HT-29 (cell line): ENCODE measurements at regions not wholly inside any gene's neighbourhood (a gene's known extent, or its start where the extent isn't known, plus 50 kb on each side); places are given as distances from the start of the nearest gene placed in this dataset.

Experiments used
- DNase-seq: peaks from one replicate; pipeline ENCODE4 v3.0.0-alpha.2; 2015; ENCODE audit warnings: low spot score

- DNase-seq = no peak
Observed at GRCh38 chr11:86726770-86727504, 54.5 kb upstream of the ME3 start.

- peak; percentile 21 for DNase-seq
Observed at GRCh38 chr11:86726118-86726753, 53.8 kb upstream of the ME3 start.

GRCh38 chr11:86724137-86724536 is 51.7 kb upstream of the ME3 start:
- DNase-seq = no peak

GRCh38 chr11:86723281-86723680 is 50.9 kb upstream of the ME3 start:
- DNase-seq = no peak

GRCh38 chr11:86722748-86723147 is 50.3 kb upstream of the ME3 start:
- DNase-seq = no peak
